ENCODE measurements at regions not wholly inside any gene's neighbourhood (a gene's known extent, or its start where the extent isn't known, plus 50 kb on each side); places are given as distances from the start of the nearest gene placed in this dataset.

GRCh38 chr9:87189006-87189405 is 241.7 kb upstream of the GAS1 start:
- TF ChIP-seq CTCF (IDR thresholded peaks at IDR 0.05) (no peak), POLR2A (IDR thresholded peaks at IDR 0.05) (no peak)

All from stomach (tissue), 4 donors.